H7 (cell line): ENCODE measurements at regions not wholly inside any gene's neighbourhood (a gene's known extent, or its start where the extent isn't known, plus 50 kb on each side); places are given as distances from the start of the nearest gene placed in this dataset.
"Not testable (repeated sequence)": the region's sequence is repeated elsewhere in the genome, so short reads cannot be mapped to it uniquely, and the experiment has no call there.

Source experiments
- DNase-seq: peaks from one replicate; pipeline ENCODE4 v3.0.0; 2012
- H3K27me3 ChIP-seq: 2 replicates; pipeline ENCODE4 v1.6.0; 2011; ENCODE audit warnings: mild to moderate bottlenecking, low read length; ENCODE audit not compliant: control insufficient read depth, insufficient read depth
- H3K36me3 ChIP-seq: replicated peaks from 2 replicates; pipeline ENCODE4 v1.5.1; 2011; ENCODE audit warnings: low read length; ENCODE audit not compliant: control insufficient read depth, insufficient read depth
- H3K4me3 ChIP-seq: 2 replicates; pipeline ENCODE4 v1.5.1; 2011; ENCODE audit warnings: low read depth, mild to moderate bottlenecking, control low read depth, low read length, moderate library complexity; ENCODE audit not compliant: insufficient read depth

GRCh38 chr10:65040796-65041195, 1519.6 kb downstream of the REEP3 start:
- Histone ChIP-seq H3K36me3 (no peaks in the 10 kb centered on the region), H3K4me3 (no peak overlapping the region), H3K27me3 (no peaks in the 10 kb centered on the region)
- no peak for DNase-seq

GRCh38 chr10:65041307-65041706, 1520.1 kb downstream of the REEP3 start:
- Histone ChIP-seq H3K27me3 (no peaks in the 10 kb centered on the region), H3K36me3 (no peaks in the 10 kb centered on the region), H3K4me3 (no peak overlapping the region)
- no peak for DNase-seq

GRCh38 chr10:65042496-65042895, 1521.3 kb downstream of the REEP3 start:
- DNase-seq = no peak
- H3K4me3 ChIP-seq = no peak overlapping the region
- H3K36me3 ChIP-seq = no peaks in the 10 kb centered on the region
- no peaks in the 10 kb centered on the region for H3K27me3 ChIP-seq

GRCh38 chr10:65046831-65047230, 1525.6 kb downstream of the REEP3 start:
- Histone ChIP-seq H3K4me3 (no peak overlapping the region), H3K27me3 (no peaks in the 10 kb centered on the region), H3K36me3 (no peaks in the 10 kb centered on the region)
- DNase-seq = no peak

- H3K4me3 ChIP-seq, DNase-seq, H3K27me3 ChIP-seq, H3K36me3 ChIP-seq: not testable (repeated sequence)
Observed at GRCh38 chr10:65052111-65052510, 1530.9 kb downstream of the REEP3 start.

GRCh38 chr10:65053397-65053796, 1532.2 kb downstream of the REEP3 start:
- H3K27me3 ChIP-seq, H3K36me3 ChIP-seq, H3K4me3 ChIP-seq: not testable (repeated sequence)
- DNase-seq = peak; percentile 4

- DNase-seq, H3K36me3 ChIP-seq, H3K27me3 ChIP-seq, H3K4me3 ChIP-seq: not testable (repeated sequence)
Observed at GRCh38 chr10:65053831-65054351, 1532.7 kb downstream of the REEP3 start.

- DNase-seq, H3K4me3 ChIP-seq, H3K36me3 ChIP-seq, H3K27me3 ChIP-seq: not testable (repeated sequence)
Observed at GRCh38 chr10:65054701-65055100, 1533.5 kb downstream of the REEP3 start.

GRCh38 chr10:65065278-65065677, 1544.1 kb downstream of the REEP3 start:
- H3K4me3 ChIP-seq = no peak overlapping the region
- no peaks in the 10 kb centered on the region for H3K27me3 ChIP-seq
- DNase-seq = no peak
- H3K36me3 ChIP-seq = no peaks in the 10 kb centered on the region

- H3K27me3 ChIP-seq = no peaks in the 10 kb centered on the region
- no peak for DNase-seq
- no peaks in the 10 kb centered on the region for H3K36me3 ChIP-seq
- no peak overlapping the region for H3K4me3 ChIP-seq
Observed at GRCh38 chr10:65083222-65083621, 1562.0 kb downstream of the REEP3 start.

- no peak for DNase-seq
- no peak overlapping the region for H3K4me3 ChIP-seq
- no peaks in the 10 kb centered on the region for H3K36me3 ChIP-seq
- H3K27me3 ChIP-seq = no peaks in the 10 kb centered on the region
Observed at GRCh38 chr10:65090991-65091390, 1569.8 kb downstream of the REEP3 start.

GRCh38 chr10:65100146-65100545, 1578.9 kb downstream of the REEP3 start:
- Histone ChIP-seq H3K36me3 (no peaks in the 10 kb centered on the region), H3K27me3 (no peaks in the 10 kb centered on the region), H3K4me3 (no peak overlapping the region)
- DNase-seq = no peak

- DNase-seq, H3K4me3 ChIP-seq, H3K27me3 ChIP-seq, H3K36me3 ChIP-seq: not testable (repeated sequence)
Observed at GRCh38 chr10:65100881-65101280, 1579.7 kb downstream of the REEP3 start.

- H3K27me3 ChIP-seq = no peaks in the 10 kb centered on the region
- no peak overlapping the region for H3K4me3 ChIP-seq
- no peaks in the 10 kb centered on the region for H3K36me3 ChIP-seq
- no peak for DNase-seq
Observed at GRCh38 chr10:65110009-65110408, 1588.8 kb downstream of the REEP3 start.

- DNase-seq = not testable (repeated sequence)
Observed at GRCh38 chr10:65111059-65111458, 1589.9 kb downstream of the REEP3 start.

GRCh38 chr10:65112573-65112972, 1591.4 kb downstream of the REEP3 start:
- no peaks in the 10 kb centered on the region for H3K27me3 ChIP-seq

More at GRCh38 chr10:65111059-65111458, 1589.9 kb downstream of the REEP3 start:
- not testable (repeated sequence) for H3K27me3 ChIP-seq, H3K4me3 ChIP-seq, H3K36me3 ChIP-seq

More at GRCh38 chr10:65112573-65112972, 1591.4 kb downstream of the REEP3 start:
- Histone ChIP-seq H3K36me3 (no peaks in the 10 kb centered on the region), H3K4me3 (no peak overlapping the region)
- no peak for DNase-seq
